Kidney epithelial cell (primary cell): ENCODE measurements at regions not wholly inside any gene's neighbourhood (a gene's known extent, or its start where the extent isn't known, plus 50 kb on each side); places are given as distances from the start of the nearest gene placed in this dataset.

Experiments
- DNase-seq: peaks from one replicate; pipeline ENCODE4 v3.0.0-alpha.2; 2010; ENCODE audit warnings: low read depth
- H3K27me3 ChIP-seq: 2 replicates; pipeline ENCODE4 v1.6.0; 2011; ENCODE audit warnings: low read length; ENCODE audit not compliant: control insufficient read depth, insufficient read depth
- H3K36me3 ChIP-seq: 2 replicates; pipeline ENCODE4 v1.5.1; 2011; ENCODE audit warnings: low read length; ENCODE audit not compliant: control insufficient read depth, insufficient read depth
- H3K4me3 ChIP-seq: 2 replicates; pipeline ENCODE4 v1.5.1; 2011; ENCODE audit warnings: low read depth, mild to moderate bottlenecking, control low read depth, low read length
- TF ChIP-seq, protein P1 (sequence below): IDR thresholded peaks from 2 replicates; pipeline ENCODE4 v1.5.1; 2011; ENCODE audit warnings: mild to moderate bottlenecking, moderate library complexity, low read length, control low read depth, inconsistent platforms; ENCODE audit not compliant: insufficient read depth, poor library complexity, severe bottlenecking

DNA sequence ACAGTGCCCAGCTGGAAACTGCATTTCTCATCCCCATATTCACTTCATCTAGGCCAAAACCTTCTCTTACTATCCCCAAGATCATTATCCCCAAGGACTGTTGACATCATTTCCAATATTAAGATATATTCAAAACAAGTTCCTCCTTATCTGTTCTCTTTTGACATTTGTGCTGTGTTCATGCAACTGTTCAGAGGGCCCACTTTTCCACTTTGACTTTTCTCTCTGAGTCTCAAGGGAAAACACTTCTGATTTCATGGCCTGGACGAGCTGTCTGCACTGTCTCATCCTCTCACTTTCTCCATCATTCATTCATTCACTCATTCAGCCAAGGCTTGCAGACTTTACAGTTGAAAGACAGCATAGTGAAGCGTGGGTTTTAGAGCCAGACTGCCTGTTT lies 173.7 kb upstream of the DAPK1 start:
- H3K27me3 ChIP-seq, result no peaks in the 10 kb centered on the region
- no peak for DNase-seq
- H3K4me3 ChIP-seq, result no peak overlapping the region
- no peaks in the 10 kb centered on the region for H3K36me3 ChIP-seq
- TF ChIP-seq, protein P1, sequence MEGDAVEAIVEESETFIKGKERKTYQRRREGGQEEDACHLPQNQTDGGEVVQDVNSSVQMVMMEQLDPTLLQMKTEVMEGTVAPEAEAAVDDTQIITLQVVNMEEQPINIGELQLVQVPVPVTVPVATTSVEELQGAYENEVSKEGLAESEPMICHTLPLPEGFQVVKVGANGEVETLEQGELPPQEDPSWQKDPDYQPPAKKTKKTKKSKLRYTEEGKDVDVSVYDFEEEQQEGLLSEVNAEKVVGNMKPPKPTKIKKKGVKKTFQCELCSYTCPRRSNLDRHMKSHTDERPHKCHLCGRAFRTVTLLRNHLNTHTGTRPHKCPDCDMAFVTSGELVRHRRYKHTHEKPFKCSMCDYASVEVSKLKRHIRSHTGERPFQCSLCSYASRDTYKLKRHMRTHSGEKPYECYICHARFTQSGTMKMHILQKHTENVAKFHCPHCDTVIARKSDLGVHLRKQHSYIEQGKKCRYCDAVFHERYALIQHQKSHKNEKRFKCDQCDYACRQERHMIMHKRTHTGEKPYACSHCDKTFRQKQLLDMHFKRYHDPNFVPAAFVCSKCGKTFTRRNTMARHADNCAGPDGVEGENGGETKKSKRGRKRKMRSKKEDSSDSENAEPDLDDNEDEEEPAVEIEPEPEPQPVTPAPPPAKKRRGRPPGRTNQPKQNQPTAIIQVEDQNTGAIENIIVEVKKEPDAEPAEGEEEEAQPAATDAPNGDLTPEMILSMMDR, result no peak

- H3K4me3 ChIP-seq, result no peak overlapping the region
- H3K36me3 ChIP-seq, result no peaks in the 10 kb centered on the region
- DNase-seq, result no peak
- TF ChIP-seq, protein P1, result peak; percentile 60
- H3K27me3 ChIP-seq, result no peaks in the 10 kb centered on the region
Measured at GRCh38 chr9:87324613-87325194, 173.0 kb upstream of the DAPK1 start.

- no peak for DNase-seq
- Histone ChIP-seq H3K4me3 (no peak overlapping the region), H3K27me3 (no peaks in the 10 kb centered on the region), H3K36me3 (no peaks in the 10 kb centered on the region)
- TF ChIP-seq, protein P1, result no peak
Measured at GRCh38 chr9:87327575-87328125, 170.0 kb upstream of the DAPK1 start.

- H3K27me3 ChIP-seq, result no peaks in the 10 kb centered on the region
- no peak for DNase-seq
- TF ChIP-seq, protein P1, result no peak
- no peak overlapping the region for H3K4me3 ChIP-seq
- no peaks in the 10 kb centered on the region for H3K36me3 ChIP-seq
Measured at GRCh38 chr9:87333802-87334201, 163.9 kb upstream of the DAPK1 start.

- Histone ChIP-seq H3K36me3 (no peaks in the 10 kb centered on the region), H3K4me3 (no peak overlapping the region), H3K27me3 (no peaks in the 10 kb centered on the region)
- TF ChIP-seq, protein P1, result no peak
- no peak for DNase-seq
Measured at GRCh38 chr9:87334366-87334765, 163.3 kb upstream of the DAPK1 start.

- Histone ChIP-seq H3K4me3 (no peak overlapping the region), H3K27me3 (no peaks in the 10 kb centered on the region), H3K36me3 (no peaks in the 10 kb centered on the region)
- no peak for DNase-seq
- TF ChIP-seq, protein P1, result no peak
Measured at GRCh38 chr9:87336407-87336806, 161.3 kb upstream of the DAPK1 start.
